HL-60 (cell line): ENCODE measurements at regions not wholly inside any gene's neighbourhood (a gene's known extent, or its start where the extent isn't known, plus 50 kb on each side); places are given as distances from the start of the nearest gene placed in this dataset.

Experiments
- DNase-seq, 2 experiments: peaks; one replicate each; pipeline ENCODE4 v3.0.0-alpha.2; 2010 to 2020; ENCODE audit warnings: low read depth in 1 of 2, low spot score in 1 of 2
- H3K27ac ChIP-seq: fragments of 250-450 bp; sonication (Bioruptor Pico); replicated peaks from 2 replicates; pipeline ENCODE4 v1.5.1; 2020; ENCODE audit warnings: mild to moderate bottlenecking, moderate library complexity
- H3K27me3 ChIP-seq: fragments of 250-450 bp; sonication (Bioruptor Pico); 2 replicates; pipeline ENCODE4 v1.5.1; 2021; ENCODE audit warnings: mild to moderate bottlenecking, moderate library complexity; ENCODE audit not compliant: insufficient read depth, poor library complexity, severe bottlenecking
- H3K4me3 ChIP-seq: replicated peaks from 2 replicates; pipeline ENCODE4 v1.5.1; 2011; ENCODE audit warnings: mild to moderate bottlenecking, control low read depth, low read length; ENCODE audit not compliant: insufficient read depth
- CTCF ChIP-seq: IDR thresholded peaks from one replicate; pipeline ENCODE4 v1.5.1; 2011; ENCODE audit warnings: low read length, control low read depth, inconsistent platforms; ENCODE audit not compliant: insufficient read depth
- GABPA ChIP-seq: IDR thresholded peaks from 2 replicates; pipeline ENCODE4 v1.6.1; 2012; ENCODE audit warnings: low read depth
- POLR2AphosphoS5 ChIP-seq: IDR thresholded peaks from 2 replicates; pipeline ENCODE4 v1.6.1; 2012; ENCODE audit warnings: low read depth
- SPI1 ChIP-seq: IDR thresholded peaks from 2 replicates; pipeline ENCODE4 v1.6.1; 2012; ENCODE audit warnings: low read depth, mild to moderate bottlenecking, borderline replicate concordance
- TF ChIP-seq, protein P1 (sequence below): IDR thresholded peaks from 2 replicates; pipeline ENCODE4 v1.6.1; 2012; ENCODE audit warnings: low read depth; ENCODE audit not compliant: insufficient replicate concordance

GRCh38 chr6:8993111-8993510 lies 557.8 kb upstream of the SLC35B3 start:
- no peak overlapping the region for H3K4me3 ChIP-seq
- no peaks in the 10 kb centered on the region for H3K27me3 ChIP-seq
- TF ChIP-seq POLR2AphosphoS5 (no peak), CTCF (no peak)
- TF ChIP-seq, protein P1, sequence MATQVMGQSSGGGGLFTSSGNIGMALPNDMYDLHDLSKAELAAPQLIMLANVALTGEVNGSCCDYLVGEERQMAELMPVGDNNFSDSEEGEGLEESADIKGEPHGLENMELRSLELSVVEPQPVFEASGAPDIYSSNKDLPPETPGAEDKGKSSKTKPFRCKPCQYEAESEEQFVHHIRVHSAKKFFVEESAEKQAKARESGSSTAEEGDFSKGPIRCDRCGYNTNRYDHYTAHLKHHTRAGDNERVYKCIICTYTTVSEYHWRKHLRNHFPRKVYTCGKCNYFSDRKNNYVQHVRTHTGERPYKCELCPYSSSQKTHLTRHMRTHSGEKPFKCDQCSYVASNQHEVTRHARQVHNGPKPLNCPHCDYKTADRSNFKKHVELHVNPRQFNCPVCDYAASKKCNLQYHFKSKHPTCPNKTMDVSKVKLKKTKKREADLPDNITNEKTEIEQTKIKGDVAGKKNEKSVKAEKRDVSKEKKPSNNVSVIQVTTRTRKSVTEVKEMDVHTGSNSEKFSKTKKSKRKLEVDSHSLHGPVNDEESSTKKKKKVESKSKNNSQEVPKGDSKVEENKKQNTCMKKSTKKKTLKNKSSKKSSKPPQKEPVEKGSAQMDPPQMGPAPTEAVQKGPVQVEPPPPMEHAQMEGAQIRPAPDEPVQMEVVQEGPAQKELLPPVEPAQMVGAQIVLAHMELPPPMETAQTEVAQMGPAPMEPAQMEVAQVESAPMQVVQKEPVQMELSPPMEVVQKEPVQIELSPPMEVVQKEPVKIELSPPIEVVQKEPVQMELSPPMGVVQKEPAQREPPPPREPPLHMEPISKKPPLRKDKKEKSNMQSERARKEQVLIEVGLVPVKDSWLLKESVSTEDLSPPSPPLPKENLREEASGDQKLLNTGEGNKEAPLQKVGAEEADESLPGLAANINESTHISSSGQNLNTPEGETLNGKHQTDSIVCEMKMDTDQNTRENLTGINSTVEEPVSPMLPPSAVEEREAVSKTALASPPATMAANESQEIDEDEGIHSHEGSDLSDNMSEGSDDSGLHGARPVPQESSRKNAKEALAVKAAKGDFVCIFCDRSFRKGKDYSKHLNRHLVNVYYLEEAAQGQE, result no peak
- H3K27ac ChIP-seq, result no peak overlapping the region
- DNase-seq, result no peak

GRCh38 chr6:8991844-8992243 lies 556.5 kb upstream of the SLC35B3 start:
- no peak overlapping the region for H3K4me3 ChIP-seq
- no peak for DNase-seq
- TF ChIP-seq, protein P1, result no peak
- H3K27me3 ChIP-seq, result no peaks in the 10 kb centered on the region
- no peak overlapping the region for H3K27ac ChIP-seq

- no peak for TF ChIP-seq SPI1
- TF ChIP-seq GABPA, result no peak
- TF ChIP-seq, protein P1, result no peak
- no peak for TF ChIP-seq CTCF
- TF ChIP-seq POLR2AphosphoS5, result no peak
These were observed 554.7 kb upstream of the SLC35B3 start for GRCh38 chr6:8990075-8990474.

GRCh38 chr6:8983202-8983688 lies 547.9 kb upstream of the SLC35B3 start:
- peak; percentile 23 to 61 for DNase-seq
- no peak overlapping the region for H3K4me3 ChIP-seq
- no peaks in the 10 kb centered on the region for H3K27me3 ChIP-seq
- peak; percentile 96 for TF ChIP-seq CTCF
- TF ChIP-seq, protein P1, result no peak
- no peak overlapping the region for H3K27ac ChIP-seq

More at GRCh38 chr6:8990075-8990474, 554.7 kb upstream of the SLC35B3 start:
- no peak overlapping the region for H3K27ac ChIP-seq
- H3K4me3 ChIP-seq, result no peak overlapping the region
- DNase-seq, result no peak
- no peaks in the 10 kb centered on the region for H3K27me3 ChIP-seq
